ENCODE measurements at regions not wholly inside any gene's neighbourhood (a gene's known extent, or its start where the extent isn't known, plus 50 kb on each side); places are given as distances from the start of the nearest gene placed in this dataset.
A peak's percentile ranks its signal among the peaks of the same experiment; 100 is the strongest.

GRCh38 chr2:234285541-234285940, 211.3 kb downstream of the ARL4C start:
- Histone ChIP-seq H3K79me2 (ENCODE audit: insufficient read depth, low read length) (no peaks in the 10 kb centered on the region), H3K4me2 (ENCODE audit: insufficient read depth, low read length) (no peak overlapping the region), H3K36me3 (ENCODE audit: insufficient read depth, low read length) (no peaks in the 10 kb centered on the region), H3K27ac (ENCODE audit: low read depth, low read length) (peak overlapping the region; percentile 60), H2AFZ (ENCODE audit: low read length) (no peak overlapping the region), H3K9me3 (ENCODE audit: low read depth, low read length) (no peaks in the 10 kb centered on the region), H4K20me1 (ENCODE audit: insufficient read depth, low read length) (no peaks in the 10 kb centered on the region), H3K4me3 (ENCODE audit: insufficient read depth, low read length) (no peak overlapping the region), H3K27me3 (ENCODE audit: insufficient read depth, low read length) (peaks cover 8% of the 10 kb centered on the region), H3K4me1 (ENCODE audit: insufficient read depth, low read length) (peaks cover 36% of the 10 kb centered on the region)
- TF ChIP-seq, protein P1, sequence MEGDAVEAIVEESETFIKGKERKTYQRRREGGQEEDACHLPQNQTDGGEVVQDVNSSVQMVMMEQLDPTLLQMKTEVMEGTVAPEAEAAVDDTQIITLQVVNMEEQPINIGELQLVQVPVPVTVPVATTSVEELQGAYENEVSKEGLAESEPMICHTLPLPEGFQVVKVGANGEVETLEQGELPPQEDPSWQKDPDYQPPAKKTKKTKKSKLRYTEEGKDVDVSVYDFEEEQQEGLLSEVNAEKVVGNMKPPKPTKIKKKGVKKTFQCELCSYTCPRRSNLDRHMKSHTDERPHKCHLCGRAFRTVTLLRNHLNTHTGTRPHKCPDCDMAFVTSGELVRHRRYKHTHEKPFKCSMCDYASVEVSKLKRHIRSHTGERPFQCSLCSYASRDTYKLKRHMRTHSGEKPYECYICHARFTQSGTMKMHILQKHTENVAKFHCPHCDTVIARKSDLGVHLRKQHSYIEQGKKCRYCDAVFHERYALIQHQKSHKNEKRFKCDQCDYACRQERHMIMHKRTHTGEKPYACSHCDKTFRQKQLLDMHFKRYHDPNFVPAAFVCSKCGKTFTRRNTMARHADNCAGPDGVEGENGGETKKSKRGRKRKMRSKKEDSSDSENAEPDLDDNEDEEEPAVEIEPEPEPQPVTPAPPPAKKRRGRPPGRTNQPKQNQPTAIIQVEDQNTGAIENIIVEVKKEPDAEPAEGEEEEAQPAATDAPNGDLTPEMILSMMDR (IDR thresholded peaks at IDR 0.05; ENCODE audit: extremely low read depth, low read depth, low read length), result no peak
- no peak for DNase-seq (ENCODE audit: insufficient read length, low spot score, missing footprints)

DNA sequence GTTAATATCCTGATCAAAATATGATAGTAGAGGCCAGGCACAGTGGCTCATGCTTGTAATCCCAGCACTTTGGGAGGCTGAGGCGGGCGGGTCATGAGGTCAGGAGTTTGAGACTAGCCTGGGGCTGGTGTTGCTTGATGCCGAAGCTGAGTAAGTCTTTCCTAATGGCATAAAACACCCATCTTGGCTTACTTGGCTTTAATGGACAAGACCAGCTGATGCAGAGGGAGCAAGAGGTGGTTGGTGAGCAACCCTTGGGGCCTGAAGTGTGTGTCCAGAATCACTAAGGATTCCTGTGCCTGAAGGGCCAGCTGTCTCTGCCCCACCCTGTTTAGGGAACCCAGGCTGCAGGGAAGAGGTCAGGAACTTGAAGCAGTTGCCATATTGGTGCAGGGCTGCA, 217.2 kb downstream of the ARL4C start:
- peaks cover 8% of the 10 kb centered on the region for H3K27me3 ChIP-seq (ENCODE audit: insufficient read depth, low read length)
- H4K20me1 ChIP-seq (ENCODE audit: insufficient read depth, low read length), result no peaks in the 10 kb centered on the region
- DNase-seq (ENCODE audit: insufficient read length, low spot score, missing footprints), result no peak
- no peaks in the 10 kb centered on the region for H3K4me1 ChIP-seq (ENCODE audit: insufficient read depth, low read length)
- TF ChIP-seq, protein P1 (IDR thresholded peaks at IDR 0.05; ENCODE audit: extremely low read depth, low read depth, low read length), result no peak
- H3K4me3 ChIP-seq (ENCODE audit: insufficient read depth, low read length), result no peak overlapping the region
- no peak overlapping the region for H3K27ac ChIP-seq (ENCODE audit: low read depth, low read length)
- no peaks in the 10 kb centered on the region for H3K36me3 ChIP-seq (ENCODE audit: insufficient read depth, low read length)
- H3K4me2 ChIP-seq (ENCODE audit: insufficient read depth, low read length), result no peak overlapping the region
- no peaks in the 10 kb centered on the region for H3K9me3 ChIP-seq (ENCODE audit: low read depth, low read length)
- no peaks in the 10 kb centered on the region for H3K79me2 ChIP-seq (ENCODE audit: insufficient read depth, low read length)
- no peak overlapping the region for H2AFZ ChIP-seq (ENCODE audit: low read length)

DNA sequence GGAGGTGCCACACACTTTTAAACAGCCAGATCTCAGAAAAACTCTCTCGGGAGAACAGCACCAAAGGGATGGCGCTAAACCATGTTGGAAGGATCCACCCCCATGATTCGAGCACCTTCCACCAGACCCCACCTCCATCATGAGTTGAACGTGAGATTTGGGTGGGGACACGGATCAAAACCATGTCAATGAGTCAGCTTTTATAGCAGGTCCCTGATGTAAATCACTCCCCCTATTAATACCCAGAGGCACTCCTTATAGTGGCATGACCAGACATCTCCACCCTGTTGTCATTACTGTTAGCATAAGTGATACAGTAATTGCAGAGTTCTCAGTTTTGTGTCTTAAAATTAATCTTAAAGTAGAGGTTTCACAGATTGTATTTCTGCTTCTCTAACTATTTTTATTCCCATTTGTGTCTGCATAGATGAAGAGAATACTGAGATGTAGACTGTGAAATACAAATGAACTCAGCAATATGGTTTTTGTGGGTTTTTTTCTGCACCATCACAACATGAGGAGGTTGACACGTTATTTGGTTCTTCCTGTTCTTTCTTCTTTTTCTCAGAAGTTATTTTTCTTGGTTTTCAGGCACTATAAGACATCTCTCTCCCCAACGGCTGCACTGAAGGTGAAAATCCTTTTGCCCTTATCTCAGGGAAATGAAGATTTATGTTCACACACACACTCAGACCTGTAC, 218.2 kb downstream of the ARL4C start:
- no peak overlapping the region for H2AFZ ChIP-seq (ENCODE audit: low read length)
- no peak for DNase-seq (ENCODE audit: insufficient read length, low spot score, missing footprints)
- peaks cover 8% of the 10 kb centered on the region for H3K27me3 ChIP-seq (ENCODE audit: insufficient read depth, low read length)
- no peaks in the 10 kb centered on the region for H4K20me1 ChIP-seq (ENCODE audit: insufficient read depth, low read length)
- H3K79me2 ChIP-seq (ENCODE audit: insufficient read depth, low read length), result no peaks in the 10 kb centered on the region
- no peaks in the 10 kb centered on the region for H3K36me3 ChIP-seq (ENCODE audit: insufficient read depth, low read length)
- TF ChIP-seq, protein P1 (IDR thresholded peaks at IDR 0.05; ENCODE audit: extremely low read depth, low read depth, low read length), result no peak
- H3K4me3 ChIP-seq (ENCODE audit: insufficient read depth, low read length), result no peak overlapping the region
- H3K4me1 ChIP-seq (ENCODE audit: insufficient read depth, low read length), result no peaks in the 10 kb centered on the region
- H3K27ac ChIP-seq (ENCODE audit: low read depth, low read length), result no peak overlapping the region
- no peaks in the 10 kb centered on the region for H3K9me3 ChIP-seq (ENCODE audit: low read depth, low read length)
- H3K4me2 ChIP-seq (ENCODE audit: insufficient read depth, low read length), result no peak overlapping the region

DNA sequence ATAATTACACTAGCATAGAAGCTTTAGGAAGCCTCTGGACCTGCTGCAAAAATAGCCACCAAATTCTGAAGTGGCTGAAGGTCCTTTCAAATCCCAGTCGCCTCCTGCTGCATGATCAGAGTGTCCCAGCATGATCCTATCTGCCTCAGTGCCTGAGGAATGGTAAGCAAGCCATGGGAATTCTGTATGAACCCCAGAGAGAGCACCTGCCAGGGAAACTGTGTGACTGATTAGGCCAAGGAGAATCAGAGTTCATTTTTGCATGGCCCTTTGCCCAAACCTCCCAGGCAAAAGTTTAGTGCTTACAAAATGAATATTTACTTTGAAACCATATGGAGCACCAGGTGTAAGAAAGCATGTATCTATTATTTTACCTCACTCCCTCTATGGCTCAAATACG, 221.4 kb downstream of the ARL4C start:
- no peak for DNase-seq (ENCODE audit: insufficient read length, low spot score, missing footprints)

More for the DNA sequence above, 221.4 kb downstream of the ARL4C start:
- H4K20me1 ChIP-seq (ENCODE audit: insufficient read depth, low read length), result no peaks in the 10 kb centered on the region
- no peak overlapping the region for H3K4me3 ChIP-seq (ENCODE audit: insufficient read depth, low read length)
- H3K9me3 ChIP-seq (ENCODE audit: low read depth, low read length), result no peaks in the 10 kb centered on the region
- no peak overlapping the region for H3K27ac ChIP-seq (ENCODE audit: low read depth, low read length)
- no peaks in the 10 kb centered on the region for H3K27me3 ChIP-seq (ENCODE audit: insufficient read depth, low read length)
- no peaks in the 10 kb centered on the region for H3K79me2 ChIP-seq (ENCODE audit: insufficient read depth, low read length)
- H3K4me2 ChIP-seq (ENCODE audit: insufficient read depth, low read length), result no peak overlapping the region
- H3K36me3 ChIP-seq (ENCODE audit: insufficient read depth, low read length), result no peaks in the 10 kb centered on the region
- TF ChIP-seq, protein P1 (IDR thresholded peaks at IDR 0.05; ENCODE audit: extremely low read depth, low read depth, low read length), result no peak
- H3K4me1 ChIP-seq (ENCODE audit: insufficient read depth, low read length), result no peaks in the 10 kb centered on the region
- no peak overlapping the region for H2AFZ ChIP-seq (ENCODE audit: low read length)
